ENCODE measurements at regions not wholly inside any gene's neighbourhood (a gene's known extent, or its start where the extent isn't known, plus 50 kb on each side); places are given as distances from the start of the nearest gene placed in this dataset.

- no peak for DNase-seq
Observed at GRCh38 chr10:78375854-78376785, 342.5 kb downstream of the RPS24 start.

- DNase-seq, result no peak
Observed at GRCh38 chr10:78377356-78377755, 343.7 kb downstream of the RPS24 start.

GRCh38 chr10:78378192-78378591 lies 344.5 kb downstream of the RPS24 start:
- no peak for DNase-seq

- DNase-seq, result no peak
Observed at GRCh38 chr10:78381107-78381506, 347.4 kb downstream of the RPS24 start.

GRCh38 chr10:78382047-78382446 lies 348.4 kb downstream of the RPS24 start:
- DNase-seq, result no peak

- DNase-seq, result no peak
Observed at GRCh38 chr10:78382772-78383171, 349.1 kb downstream of the RPS24 start.

- DNase-seq, result no peak
Observed at GRCh38 chr10:78383378-78384048, 349.9 kb downstream of the RPS24 start.

- no peak for DNase-seq
Observed at GRCh38 chr10:78384049-78384431, 350.4 kb downstream of the RPS24 start.

GRCh38 chr10:78385599-78385998 lies 351.9 kb downstream of the RPS24 start:
- DNase-seq, result no peak

- no peak for DNase-seq
Observed at GRCh38 chr10:78386509-78386908, 352.8 kb downstream of the RPS24 start.

- no peak for DNase-seq
Observed at GRCh38 chr10:78388331-78389050, 354.8 kb downstream of the RPS24 start.

GRCh38 chr10:78389419-78389818 lies 355.8 kb downstream of the RPS24 start:
- no peak for DNase-seq

GRCh38 chr10:78390051-78390450 lies 356.4 kb downstream of the RPS24 start:
- no peak for DNase-seq

GRCh38 chr10:78390817-78391216 lies 357.2 kb downstream of the RPS24 start:
- no peak for DNase-seq

- DNase-seq, result no peak
Observed at GRCh38 chr10:78391585-78391984, 357.9 kb downstream of the RPS24 start.

- no peak for DNase-seq
Observed at GRCh38 chr10:78392197-78392596, 358.5 kb downstream of the RPS24 start.

GRCh38 chr10:78393094-78393493 lies 359.4 kb downstream of the RPS24 start:
- no peak for DNase-seq

- DNase-seq, result no peak
Observed at GRCh38 chr10:78394047-78394446, 360.4 kb downstream of the RPS24 start.

GRCh38 chr10:78395162-78395561 lies 361.5 kb downstream of the RPS24 start:
- no peak for DNase-seq

- DNase-seq, result no peak
Observed at GRCh38 chr10:78396754-78397153, 363.1 kb downstream of the RPS24 start.

- DNase-seq, result no peak
Observed at GRCh38 chr10:78397786-78398185, 364.1 kb downstream of the RPS24 start.

- no peak for DNase-seq
Observed at GRCh38 chr10:78398382-78398781, 364.7 kb downstream of the RPS24 start.

GRCh38 chr10:78401624-78402367 lies 368.1 kb downstream of the RPS24 start:
- DNase-seq, result no peak

All from NCI-H1105 (cell line).